Stimulated activated naive B cell treated with anti-CD40 and anti-IgM and Interleukin-4, amounts not matched to agents 10 μg/mL and 1 μg/mL and 100 μg/mL, for 72 hours (primary cell): ENCODE measurements at regions not wholly inside any gene's neighbourhood (a gene's known extent, or its start where the extent isn't known, plus 50 kb on each side); places are given as distances from the start of the nearest gene placed in this dataset.
"Not testable (repeated sequence)": the region's sequence is repeated elsewhere in the genome, so short reads cannot be mapped to it uniquely, and the experiment has no call there.

Experiments
- ATAC-seq, 2 donors: fragments of 150-1000 bp; cut with Tn5 transposase; replicated peaks; 2 replicates each; pipeline ENCODE4 v1.10.0; 2021; ENCODE audit warnings: moderate library complexity in 1 of 2
- DNase-seq: peaks from one replicate; pipeline ENCODE4 v3.0.0; 2021
- H3K27ac Mint-ChIP-seq: one replicate; pipeline ENCODE4 v1.8.0; 2022; ENCODE audit warnings: mild to moderate bottlenecking, mixed read lengths
- H3K27me3 Mint-ChIP-seq, 2 donors: one replicate each; pipeline ENCODE4 v1.8.0; 2022; ENCODE audit warnings: mixed read lengths in 2 of 2
- H3K36me3 Mint-ChIP-seq, 2 donors: one replicate each; pipeline ENCODE4 v1.8.0; 2022; ENCODE audit warnings: mixed read lengths in 2 of 2, mild to moderate bottlenecking in 1 of 2
- H3K4me1 Mint-ChIP-seq, 2 donors: one replicate each; pipeline ENCODE4 v1.8.0; 2022; ENCODE audit warnings: mixed read lengths in 2 of 2, mild to moderate bottlenecking in 1 of 2
- H3K4me3 Mint-ChIP-seq, 2 donors: one replicate each; pipeline ENCODE4 v1.8.0; 2022; ENCODE audit warnings: mild to moderate bottlenecking in 2 of 2, mixed read lengths in 2 of 2, moderate library complexity in 1 of 2
- H3K9me3 Mint-ChIP-seq, 2 donors: one replicate each; pipeline ENCODE4 v1.8.0; 2022; ENCODE audit warnings: mixed read lengths in 2 of 2, mild to moderate bottlenecking in 1 of 2

GRCh38 chr14:106694638-106695393 lies 1168.4 kb downstream of the TMEM121 start:
- Mint-ChIP-seq H3K4me1 (peaks cover 10 to 27% of the 10 kb centered on the region in 2 donors), H3K36me3 (peaks cover 0 to 2% of the 10 kb centered on the region in 2 donors), H3K9me3 (peaks cover 0 to 2% of the 10 kb centered on the region in 2 donors), H3K27ac (no peak overlapping the region), H3K4me3 (peak overlapping the region; percentile 36 to 90), H3K27me3 (no peaks in the 10 kb centered on the region)
- peak; percentile 67 to 92 for ATAC-seq
- DNase-seq: peak; percentile 39

GRCh38 chr14:106698620-106699267 lies 1172.4 kb downstream of the TMEM121 start:
- not testable (repeated sequence) for H3K27me3 Mint-ChIP-seq, DNase-seq, H3K36me3 Mint-ChIP-seq, H3K9me3 Mint-ChIP-seq
- Mint-ChIP-seq H3K4me3 (peak overlapping the region; percentile 13 to 52), H3K27ac (peak overlapping the region; percentile 31), H3K4me1 (peaks cover 8 to 18% of the 10 kb centered on the region in 2 donors)
- ATAC-seq: peak; percentile 58 to 80

- not testable (repeated sequence) for H3K27ac Mint-ChIP-seq, H3K9me3 Mint-ChIP-seq, H3K4me1 Mint-ChIP-seq, H3K36me3 Mint-ChIP-seq, H3K27me3 Mint-ChIP-seq, ATAC-seq, DNase-seq, H3K4me3 Mint-ChIP-seq
Observed at GRCh38 chr14:106703651-106704050, 1177.3 kb downstream of the TMEM121 start.

- not testable (repeated sequence) for DNase-seq, H3K27ac Mint-ChIP-seq, H3K4me3 Mint-ChIP-seq, H3K36me3 Mint-ChIP-seq, H3K9me3 Mint-ChIP-seq, H3K4me1 Mint-ChIP-seq, H3K27me3 Mint-ChIP-seq
- ATAC-seq: peak in 1 of 2 donors; percentile 64
Observed at GRCh38 chr14:106706488-106706887, 1180.1 kb downstream of the TMEM121 start.

- not testable (repeated sequence) for DNase-seq, H3K36me3 Mint-ChIP-seq, H3K27me3 Mint-ChIP-seq, H3K4me1 Mint-ChIP-seq, H3K4me3 Mint-ChIP-seq, H3K9me3 Mint-ChIP-seq, H3K27ac Mint-ChIP-seq
- ATAC-seq: peak in 1 of 2 donors; percentile 66
Observed at GRCh38 chr14:106710187-106710586, 1183.8 kb downstream of the TMEM121 start.

- H3K9me3 Mint-ChIP-seq, ATAC-seq, H3K4me3 Mint-ChIP-seq, DNase-seq, H3K36me3 Mint-ChIP-seq, H3K27me3 Mint-ChIP-seq: not testable (repeated sequence)
- Mint-ChIP-seq H3K27ac (peak overlapping the region; percentile 11), H3K4me1 (peaks cover 8 to 13% of the 10 kb centered on the region in 2 donors)
Observed at GRCh38 chr14:106712513-106712912, 1186.1 kb downstream of the TMEM121 start.

- H3K4me1 Mint-ChIP-seq: peaks cover 9 to 11% of the 10 kb centered on the region in 2 donors
- not testable (repeated sequence) for DNase-seq, H3K27me3 Mint-ChIP-seq, H3K27ac Mint-ChIP-seq, H3K36me3 Mint-ChIP-seq, H3K4me3 Mint-ChIP-seq, H3K9me3 Mint-ChIP-seq
- ATAC-seq: peak; percentile 70 to 75
Observed at GRCh38 chr14:106714446-106715428, 1188.4 kb downstream of the TMEM121 start.

- H3K9me3 Mint-ChIP-seq, DNase-seq, H3K4me3 Mint-ChIP-seq, H3K36me3 Mint-ChIP-seq, H3K27me3 Mint-ChIP-seq, H3K27ac Mint-ChIP-seq: not testable (repeated sequence)
- peaks cover 8 to 15% of the 10 kb centered on the region in 2 donors for H3K4me1 Mint-ChIP-seq
- peak; percentile 60 to 64 for ATAC-seq
Observed at GRCh38 chr14:106717544-106717943, 1191.2 kb downstream of the TMEM121 start.

GRCh38 chr14:106719880-106720279 lies 1193.5 kb downstream of the TMEM121 start:
- H3K27me3 Mint-ChIP-seq, H3K36me3 Mint-ChIP-seq, DNase-seq, H3K4me3 Mint-ChIP-seq, ATAC-seq, H3K9me3 Mint-ChIP-seq: not testable (repeated sequence)
- Mint-ChIP-seq H3K4me1 (peaks cover 8 to 21% of the 10 kb centered on the region in 2 donors), H3K27ac (peak overlapping the region; percentile 76)

GRCh38 chr14:106721926-106722325 lies 1195.5 kb downstream of the TMEM121 start:
- not testable (repeated sequence) for H3K36me3 Mint-ChIP-seq
- ATAC-seq: peak in 1 of 2 donors; percentile 65

GRCh38 chr14:106722813-106723687 lies 1196.7 kb downstream of the TMEM121 start:
- not testable (repeated sequence) for H3K27me3 Mint-ChIP-seq, H3K27ac Mint-ChIP-seq, ATAC-seq, H3K4me3 Mint-ChIP-seq, H3K9me3 Mint-ChIP-seq, DNase-seq, H3K36me3 Mint-ChIP-seq
- peaks cover 0 to 19% of the 10 kb centered on the region in 2 donors for H3K4me1 Mint-ChIP-seq

More at GRCh38 chr14:106721926-106722325, 1195.5 kb downstream of the TMEM121 start:
- H3K27ac Mint-ChIP-seq, H3K4me3 Mint-ChIP-seq, H3K9me3 Mint-ChIP-seq, H3K27me3 Mint-ChIP-seq, DNase-seq: not testable (repeated sequence)
- peaks cover 0 to 19% of the 10 kb centered on the region in 2 donors for H3K4me1 Mint-ChIP-seq

- ATAC-seq: peak in 1 of 2 donors; percentile 75
- H3K4me3 Mint-ChIP-seq, H3K27ac Mint-ChIP-seq, DNase-seq, H3K9me3 Mint-ChIP-seq, H3K4me1 Mint-ChIP-seq, H3K27me3 Mint-ChIP-seq, H3K36me3 Mint-ChIP-seq: not testable (repeated sequence)
Observed at GRCh38 chr14:106727962-106728361, 1201.6 kb downstream of the TMEM121 start.

- H3K36me3 Mint-ChIP-seq: no peaks in the 10 kb centered on the region
- H3K4me1 Mint-ChIP-seq: peaks cover 0 to 3% of the 10 kb centered on the region in 2 donors
- peaks cover 0 to 1% of the 10 kb centered on the region in 2 donors for H3K27me3 Mint-ChIP-seq
- no peak overlapping the region for H3K27ac Mint-ChIP-seq
- no peak for DNase-seq
- no peak overlapping the region for H3K4me3 Mint-ChIP-seq
- H3K9me3 Mint-ChIP-seq: no peaks in the 10 kb centered on the region
- ATAC-seq: no peak
Observed at GRCh38 chr14:106728611-106729010, 1202.2 kb downstream of the TMEM121 start.
